Endothelial cell of umbilical vein (primary cell): ENCODE measurements at regions not wholly inside any gene's neighbourhood (a gene's known extent, or its start where the extent isn't known, plus 50 kb on each side); places are given as distances from the start of the nearest gene placed in this dataset.

Experiments
- BruUV-seq: library from RNA; stranded (reverse); fragments of 400-500 nt; replicated peaks from 2 replicates; lab custom pipeline; 2021; lab: Mats Ljungman, UMichigan
- CTCF ChIA-PET: fragments of 300-600, 350-600 bp; sonication (Branson Sonifier 250); formaldehyde crosslinking; loops from one replicate; lab custom pipeline; 2021; ENCODE audit warnings: antibody characterized with exemption, inconsistent platforms; lab: Charles Lee
- POLR2A ChIA-PET: fragments of 300-600, 350-600 bp; sonication (Branson Sonifier 250); formaldehyde crosslinking; loops from one replicate; lab custom pipeline; 2021; ENCODE audit warnings: antibody characterized with exemption, inconsistent platforms; lab: Charles Lee
- DNase-seq: peaks from one replicate; pipeline ENCODE4 v3.0.0-alpha.2; 2011; ENCODE audit warnings: low read depth, low spot score
- FAIRE-seq: peaks from 2 replicates; lab custom pipeline; 2011; peaks lifted over from hg19 to GRCh38; lab: Jason Lieb, UNC
- H2AFZ ChIP-seq: 2 replicates; pipeline ENCODE4 v1.6.0; 2012; ENCODE audit warnings: low read depth, low read length, control low read depth, inconsistent platforms
- H3K27ac ChIP-seq: 2 replicates; pipeline ENCODE4 v1.5.1; 2011; ENCODE audit warnings: low read depth, mild to moderate bottlenecking, control low read depth, low read length, moderate library complexity; ENCODE audit not compliant: insufficient read depth
- H3K27me3 ChIP-seq, 2 experiments: 2 replicates each; pipeline versions ENCODE4 v1.6.0 to v1.6.1; 2011; ENCODE audit warnings: low read length in 2 of 2, mixed read lengths in 1 of 2; ENCODE audit not compliant: control insufficient read depth in 2 of 2, insufficient read depth in 2 of 2
- H3K36me3 ChIP-seq, 2 experiments: 2 replicates in 1 of 2; 3 replicates in 1 of 2; pipeline ENCODE4 v1.5.1; 2011; ENCODE audit warnings: low read length in 2 of 2, mild to moderate bottlenecking in 1 of 2, moderate library complexity in 1 of 2; ENCODE audit not compliant: control insufficient read depth in 2 of 2, insufficient read depth in 2 of 2; ENCODE audit errors: extremely low read depth in 1 of 2
- H3K4me1 ChIP-seq: 3 replicates; pipeline ENCODE4 v1.5.1; 2011; ENCODE audit warnings: mild to moderate bottlenecking, low read length; ENCODE audit not compliant: control insufficient read depth, insufficient read depth; ENCODE audit errors: extremely low read depth
- H3K4me2 ChIP-seq: 2 replicates; pipeline ENCODE4 v1.6.1; 2011; ENCODE audit warnings: low read length, control low read depth, mixed read lengths; ENCODE audit not compliant: insufficient read depth
- H3K4me3 ChIP-seq, 3 experiments: fragments of 200-600 bp in 1 of 3; sonication (generic), shearing (Covaris generic) in 1 of 3; replicated peaks in 1 of 3; 2 replicates each; pipeline ENCODE4 v1.5.1; 2011 to 2016; ENCODE audit warnings: control low read depth in 3 of 3, low read length in 3 of 3, mild to moderate bottlenecking in 2 of 3, inconsistent platforms in 1 of 3, low read depth in 1 of 3, moderate library complexity in 1 of 3; ENCODE audit not compliant: insufficient read depth in 1 of 3
- H3K79me2 ChIP-seq: 2 replicates; pipeline ENCODE4 v1.6.0; 2012; ENCODE audit warnings: low read length, inconsistent platforms; ENCODE audit not compliant: control insufficient read depth, insufficient read depth
- H3K9ac ChIP-seq: replicated peaks from 2 replicates; pipeline ENCODE3; 2011; ENCODE audit warnings: low read length, control low read depth; ENCODE audit not compliant: insufficient read depth; ENCODE audit errors: extremely low read depth
- H3K9me1 ChIP-seq: replicated peaks from 3 replicates; pipeline ENCODE4 v1.6.0; 2011; ENCODE audit warnings: mild to moderate bottlenecking, low read length; ENCODE audit not compliant: control insufficient read depth, insufficient read depth; ENCODE audit errors: extremely low read depth
- H3K9me3 ChIP-seq: replicated peaks from 2 replicates; pipeline ENCODE4 v1.5.1; 2012; ENCODE audit warnings: low read length, inconsistent platforms; ENCODE audit not compliant: control insufficient read depth, insufficient read depth
- H4K20me1 ChIP-seq: replicated peaks from 2 replicates; pipeline ENCODE3; 2011; ENCODE audit warnings: mild to moderate bottlenecking, low read length; ENCODE audit not compliant: control insufficient read depth, insufficient read depth; ENCODE audit errors: extremely low read depth
- EZH2 ChIP-seq: IDR thresholded peaks from 2 replicates; pipeline ENCODE4 v1.6.1; 2012; ENCODE audit warnings: borderline replicate concordance, low read depth, mild to moderate bottlenecking, moderate library complexity, low read length, inconsistent platforms; ENCODE audit not compliant: severe bottlenecking
- FOS ChIP-seq: IDR thresholded peaks from 2 replicates; pipeline ENCODE4 v1.6.1; 2011; ENCODE audit warnings: mild to moderate bottlenecking, low read length, moderate library complexity, borderline replicate concordance; ENCODE audit not compliant: insufficient read depth
- GATA2 ChIP-seq: IDR thresholded peaks from 2 replicates; pipeline ENCODE4 v1.7.0; 2011; ENCODE audit warnings: low read depth, mild to moderate bottlenecking, moderate library complexity, mixed read lengths, low read length; ENCODE audit not compliant: insufficient read length, insufficient read depth
- JUN ChIP-seq: IDR thresholded peaks from 2 replicates; pipeline ENCODE4 v1.6.1; 2011; ENCODE audit warnings: borderline replicate concordance, low read depth; ENCODE audit not compliant: insufficient read length, insufficient read depth
- MAX ChIP-seq: IDR thresholded peaks from 2 replicates; pipeline ENCODE4 v1.6.1; 2011; ENCODE audit not compliant: insufficient read depth, insufficient read length
- MYC ChIP-seq: IDR thresholded peaks from one replicate; pipeline ENCODE4 v1.6.1; 2011; ENCODE audit warnings: mild to moderate bottlenecking, low read depth, low read length
- POLR2A ChIP-seq: IDR thresholded peaks from 2 replicates; pipeline ENCODE4 v1.6.1; 2012; ENCODE audit warnings: low read depth, mild to moderate bottlenecking, control low read depth, low read length
- POLR2AphosphoS5 ChIP-seq: IDR thresholded peaks from 2 replicates; pipeline ENCODE4 v1.6.1; 2012; ENCODE audit warnings: low read depth, mild to moderate bottlenecking, control low read depth, low read length, moderate library complexity; ENCODE audit not compliant: insufficient read depth
- dilution Hi-C: fragments of 300-500 bp; cut with MboI; formaldehyde crosslinking; loops from one replicate; pipeline ENCODE4 v1.15.0; 2019; ENCODE audit warnings: low sequenced_read_pairs; ENCODE audit not compliant: extremely low pct_ligation_motif_present
- intact Hi-C: fragments of 100-400 bp; cut with micrococcal nuclease; formaldehyde crosslinking; loops from one replicate; pipeline ENCODE4 v1.10.0; 2022
- TF ChIP-seq, protein P1 (sequence below), 2 donors: IDR thresholded peaks; 1 replicate in 1 of 2; 2 replicates in 1 of 2; pipeline ENCODE4 v1.5.1; 2011; ENCODE audit warnings: low read length in 2 of 2, mild to moderate bottlenecking in 2 of 2, moderate library complexity in 2 of 2, control low read depth in 1 of 2, inconsistent platforms in 1 of 2, low read depth in 1 of 2; ENCODE audit not compliant: insufficient read depth in 1 of 2; ENCODE audit errors: extremely low read depth in 1 of 2

- H3K36me3 ChIP-seq = no peaks in the 10 kb centered on the region
- no peak overlapping the region for H2AFZ ChIP-seq
- no peak overlapping the region for H3K9ac ChIP-seq
- no peaks in the 10 kb centered on the region for H3K9me3 ChIP-seq
- ChIA-PET CTCF (no interaction called here), POLR2A (no interaction called here)
- no peak for FAIRE-seq
- H3K4me1 ChIP-seq = no peaks in the 10 kb centered on the region
- BruUV-seq = no TSS peak
- no peak overlapping the region for H3K4me3 ChIP-seq
- dilution Hi-C loops = no loop called here
- intact Hi-C loops = no loop called here
- H4K20me1 ChIP-seq = no peaks in the 10 kb centered on the region
- no peak overlapping the region for H3K4me2 ChIP-seq
- DNase-seq = no peak
- no peaks in the 10 kb centered on the region for H3K9me1 ChIP-seq
- H3K27me3 ChIP-seq = peaks cover 0 to 4% of the 10 kb centered on the region in 2 experiments
- TF ChIP-seq POLR2AphosphoS5 = no peak
- TF ChIP-seq POLR2A = no peak
- TF ChIP-seq MAX = no peak
- no peak for TF ChIP-seq JUN
- TF ChIP-seq, protein P1, sequence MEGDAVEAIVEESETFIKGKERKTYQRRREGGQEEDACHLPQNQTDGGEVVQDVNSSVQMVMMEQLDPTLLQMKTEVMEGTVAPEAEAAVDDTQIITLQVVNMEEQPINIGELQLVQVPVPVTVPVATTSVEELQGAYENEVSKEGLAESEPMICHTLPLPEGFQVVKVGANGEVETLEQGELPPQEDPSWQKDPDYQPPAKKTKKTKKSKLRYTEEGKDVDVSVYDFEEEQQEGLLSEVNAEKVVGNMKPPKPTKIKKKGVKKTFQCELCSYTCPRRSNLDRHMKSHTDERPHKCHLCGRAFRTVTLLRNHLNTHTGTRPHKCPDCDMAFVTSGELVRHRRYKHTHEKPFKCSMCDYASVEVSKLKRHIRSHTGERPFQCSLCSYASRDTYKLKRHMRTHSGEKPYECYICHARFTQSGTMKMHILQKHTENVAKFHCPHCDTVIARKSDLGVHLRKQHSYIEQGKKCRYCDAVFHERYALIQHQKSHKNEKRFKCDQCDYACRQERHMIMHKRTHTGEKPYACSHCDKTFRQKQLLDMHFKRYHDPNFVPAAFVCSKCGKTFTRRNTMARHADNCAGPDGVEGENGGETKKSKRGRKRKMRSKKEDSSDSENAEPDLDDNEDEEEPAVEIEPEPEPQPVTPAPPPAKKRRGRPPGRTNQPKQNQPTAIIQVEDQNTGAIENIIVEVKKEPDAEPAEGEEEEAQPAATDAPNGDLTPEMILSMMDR (IDR thresholded peaks at IDR 0.05; ENCODE audit: extremely low read depth in 1 of 2, insufficient read depth in 1 of 2, low read depth in 1 of 2, low read length in 2 of 2) = no peak
- no peak for TF ChIP-seq FOS
- TF ChIP-seq EZH2 = no peak
- TF ChIP-seq MYC = no peak
- no peak for TF ChIP-seq GATA2
- H3K27ac ChIP-seq = no peak overlapping the region
- no peaks in the 10 kb centered on the region for H3K79me2 ChIP-seq
Measured at GRCh38 chr14:104344818-104345620, 206.6 kb downstream of the KIF26A start.
